IPS DF 4.7 (cell line): ENCODE measurements at regions not wholly inside any gene's neighbourhood (a gene's known extent, or its start where the extent isn't known, plus 50 kb on each side); places are given as distances from the start of the nearest gene placed in this dataset.
A peak's percentile ranks its signal among the peaks of the same experiment; 100 is the strongest.

Experiments used
- DNase-seq: peaks from one replicate; pipeline ENCODE4 v3.0.0-alpha.2; 2013; ENCODE audit warnings: low spot score; ENCODE audit errors: extremely low read depth

DNA sequence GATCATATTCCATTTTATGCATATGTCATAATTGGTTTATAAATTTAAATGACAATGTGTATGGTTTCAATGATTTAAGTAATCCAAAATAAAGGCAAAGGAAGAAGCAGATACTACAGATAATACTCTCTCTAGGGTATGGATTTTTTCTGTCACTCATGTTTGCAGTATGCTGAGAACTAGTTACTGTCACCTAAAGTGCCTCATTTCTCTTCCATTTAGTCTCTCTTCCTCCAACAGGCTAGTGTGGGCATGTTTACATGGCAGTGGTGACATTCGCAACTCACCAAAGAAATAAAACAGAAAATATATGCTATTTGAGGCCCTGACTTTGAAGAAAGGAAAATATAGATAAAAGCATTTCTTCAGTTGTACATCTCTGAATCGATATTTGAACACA is 1460.4 kb upstream of the ZEB2 start:
- DNase-seq, result no peak

DNA sequence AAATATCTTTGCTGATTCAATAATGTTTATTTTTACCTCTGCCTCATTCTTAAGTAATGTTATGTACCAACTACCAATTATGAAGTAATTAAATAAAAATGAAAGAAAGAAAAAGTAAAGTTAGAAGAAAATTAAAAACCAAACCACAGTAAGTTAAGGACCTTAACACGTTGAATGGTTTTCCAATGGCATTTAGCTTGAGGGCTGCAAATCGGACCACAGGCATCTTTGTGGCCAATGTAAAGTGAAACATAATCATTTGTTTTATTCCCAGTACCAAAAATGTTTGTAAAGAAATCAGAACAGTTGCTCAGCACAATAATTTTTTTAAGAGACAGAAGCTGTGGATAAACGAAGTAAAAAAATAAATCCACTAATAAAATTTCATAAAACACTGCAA is 1455.5 kb upstream of the ZEB2 start:
- DNase-seq, result no peak

DNA sequence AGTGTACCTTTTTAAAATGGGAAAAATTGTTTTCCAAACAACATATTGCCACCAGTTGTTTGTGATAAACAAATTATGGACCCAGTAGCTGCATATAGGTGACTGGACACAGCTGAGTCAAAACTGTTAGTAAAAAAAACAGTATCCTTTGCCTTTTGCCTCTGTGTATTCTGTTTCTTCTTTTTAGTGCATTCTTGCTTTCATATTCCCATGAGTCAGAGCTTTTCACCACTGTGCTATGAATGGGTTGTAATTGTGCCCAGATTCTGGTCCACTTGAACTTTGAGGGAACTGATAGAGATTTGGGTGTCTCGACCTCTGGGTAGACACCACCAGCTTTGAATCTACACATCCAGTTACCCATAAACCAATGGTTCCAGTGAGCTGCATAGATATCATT is 1441.9 kb upstream of the ZEB2 start:
- no peak for DNase-seq

DNA sequence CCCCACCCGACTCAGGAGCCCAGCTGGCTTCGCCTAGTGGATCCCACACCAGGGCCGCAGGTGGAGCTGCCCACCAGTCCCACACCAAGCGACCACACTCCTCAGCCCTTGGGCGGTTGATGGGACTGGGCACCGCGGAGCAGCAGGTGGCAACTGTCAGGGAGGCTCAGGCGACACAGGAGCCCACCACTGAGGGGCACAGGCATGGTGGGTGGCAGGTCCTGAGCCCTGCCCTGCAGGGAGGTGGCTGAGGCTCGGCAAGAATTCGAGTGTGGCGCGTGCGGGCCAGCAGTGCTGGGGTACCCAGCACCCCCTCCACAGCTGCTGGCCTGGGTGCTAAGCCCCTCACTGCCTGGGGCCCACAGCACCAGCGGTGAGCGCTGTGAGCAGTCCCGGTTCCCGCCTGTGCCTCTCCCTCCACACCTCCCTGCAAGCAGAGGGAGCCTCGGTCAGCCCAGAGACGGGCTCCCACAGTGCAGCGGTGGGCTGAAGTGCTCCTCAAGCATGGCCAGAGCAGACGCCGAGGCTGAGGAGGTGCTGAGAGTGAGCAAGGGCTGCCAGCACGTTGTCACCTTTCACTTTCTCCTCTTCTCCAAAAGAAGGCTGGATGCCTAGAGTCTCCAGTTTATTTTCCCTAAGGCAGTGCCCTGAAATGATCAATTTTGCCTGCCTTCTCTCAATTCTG is 1440.7 kb upstream of the ZEB2 start:
- DNase-seq, result no peak

- DNase-seq, result no peak
Observed at GRCh38 chr2:145958611-145959010, 1438.7 kb upstream of the ZEB2 start.

DNA sequence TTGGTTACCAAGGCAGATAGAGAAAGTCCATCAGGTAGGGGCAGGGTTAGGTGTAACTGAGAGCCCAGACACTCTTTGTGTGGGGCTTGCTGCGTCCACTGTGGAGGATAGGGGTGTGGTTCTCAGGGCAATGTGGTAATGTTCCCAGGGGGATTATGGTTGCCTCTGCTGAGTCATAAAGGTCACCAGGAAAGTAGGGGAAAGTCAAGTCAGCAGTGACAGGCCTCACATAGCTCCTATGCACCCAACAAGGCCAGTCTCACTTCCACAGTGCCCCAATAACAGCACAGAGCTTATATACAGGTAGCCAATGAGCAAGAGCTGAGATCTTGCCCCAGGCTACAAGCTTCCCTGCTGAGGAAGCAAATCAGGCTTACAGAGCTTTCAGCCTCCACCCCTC is 1438.0 kb upstream of the ZEB2 start:
- no peak for DNase-seq

DNA sequence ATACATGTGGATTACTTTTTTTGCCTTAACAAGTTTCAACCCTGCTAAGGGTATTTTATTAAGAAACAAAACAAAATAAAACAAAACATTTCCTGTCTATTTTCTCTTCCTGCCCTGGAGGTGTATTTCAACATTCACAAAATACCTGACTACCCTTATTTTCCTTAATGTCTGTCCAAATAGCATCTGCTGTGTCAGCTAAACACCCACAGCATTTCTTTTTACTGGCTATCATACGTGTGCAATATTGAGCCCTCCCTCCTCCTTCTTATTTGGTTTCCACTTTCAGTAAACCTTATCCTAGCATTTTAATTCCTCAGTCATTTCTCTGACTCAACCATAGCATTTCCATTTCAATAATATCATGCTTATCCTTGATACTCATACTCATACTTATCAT is 1420.0 kb upstream of the ZEB2 start:
- DNase-seq, result no peak

- DNase-seq, result no peak
Observed at GRCh38 chr2:145935016-145935415, 1415.1 kb upstream of the ZEB2 start.

- DNase-seq, result no peak
Observed at GRCh38 chr2:145931781-145932395, 1412.0 kb upstream of the ZEB2 start.

DNA sequence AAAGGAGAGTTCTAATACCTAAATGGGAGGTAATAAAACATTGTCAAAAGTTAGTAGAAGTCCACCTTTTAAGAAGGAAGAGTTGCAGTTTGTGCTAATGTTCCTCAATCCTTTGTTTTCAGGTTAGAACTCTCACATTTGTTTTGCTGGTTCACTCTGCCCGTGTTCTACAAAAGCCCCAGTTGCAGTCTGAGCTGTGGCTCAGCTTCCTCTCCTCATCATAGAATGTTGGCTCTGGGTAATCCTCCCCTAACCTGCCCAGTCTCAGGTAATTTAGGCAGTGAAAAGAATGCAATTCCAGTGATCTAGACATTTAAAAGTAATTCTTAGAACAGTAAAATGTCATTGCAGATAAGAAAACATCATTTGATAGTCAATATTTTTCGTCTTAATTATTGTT is 1410.4 kb upstream of the ZEB2 start:
- DNase-seq, result no peak

DNA sequence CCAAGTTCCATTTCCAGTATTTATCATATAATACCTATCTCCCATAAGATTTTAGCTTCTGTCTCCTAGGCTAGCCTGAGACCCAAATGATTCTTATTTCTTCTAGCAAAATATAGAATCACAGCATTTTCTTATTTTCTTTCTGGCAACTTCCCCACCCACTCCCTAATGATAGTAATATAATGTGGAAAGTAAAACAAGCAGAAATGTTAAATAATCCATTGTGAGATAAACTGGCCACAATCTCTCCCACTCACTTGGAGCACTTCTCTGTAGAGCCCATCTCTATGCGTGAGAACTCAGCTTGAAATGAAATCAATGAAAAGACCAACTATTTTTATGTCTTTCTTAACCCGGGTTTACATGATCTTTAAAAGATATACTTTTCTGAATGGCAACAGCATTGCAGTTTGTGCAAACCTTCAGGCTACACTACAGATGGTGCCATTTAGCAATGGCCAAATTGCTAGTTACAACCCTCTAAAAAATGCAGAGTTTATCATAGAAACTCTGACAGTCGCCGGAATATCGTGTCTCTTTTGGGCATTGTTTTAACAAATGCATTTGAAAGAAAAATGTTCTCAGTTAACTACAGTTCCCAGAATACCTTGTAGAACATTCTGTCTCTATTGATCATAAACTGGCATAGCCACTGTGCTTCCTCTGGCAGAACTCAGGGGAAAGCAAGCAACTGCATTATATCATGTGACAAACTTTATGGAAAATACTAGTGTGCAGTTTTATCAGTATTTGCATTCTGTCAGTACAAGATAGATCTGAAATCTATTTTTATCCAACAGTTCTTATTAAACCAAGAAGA is 1407.4 kb upstream of the ZEB2 start:
- no peak for DNase-seq

GRCh38 chr2:145925591-145925990 is 1405.7 kb upstream of the ZEB2 start:
- DNase-seq, result no peak

- no peak for DNase-seq
Observed at GRCh38 chr2:145919477-145919876, 1399.6 kb upstream of the ZEB2 start.

DNA sequence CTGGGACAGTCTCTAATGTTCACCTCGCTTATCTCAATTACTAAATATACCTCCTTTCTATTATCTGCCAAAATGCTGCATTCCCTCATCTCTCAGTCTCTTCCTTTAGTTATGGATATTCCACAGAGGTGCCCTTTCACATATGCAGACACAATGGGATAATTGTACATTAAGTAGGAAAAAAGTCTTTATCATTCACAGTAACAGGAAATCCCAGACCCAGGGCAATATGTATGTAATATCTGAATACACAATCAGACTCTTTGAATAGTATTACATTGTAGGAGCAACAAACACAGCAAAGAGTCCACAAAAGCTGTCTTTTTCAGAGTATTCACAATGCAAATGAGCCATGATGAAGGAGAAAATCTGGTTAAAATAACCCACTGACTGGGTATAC is 1399.0 kb upstream of the ZEB2 start:
- no peak for DNase-seq

DNA sequence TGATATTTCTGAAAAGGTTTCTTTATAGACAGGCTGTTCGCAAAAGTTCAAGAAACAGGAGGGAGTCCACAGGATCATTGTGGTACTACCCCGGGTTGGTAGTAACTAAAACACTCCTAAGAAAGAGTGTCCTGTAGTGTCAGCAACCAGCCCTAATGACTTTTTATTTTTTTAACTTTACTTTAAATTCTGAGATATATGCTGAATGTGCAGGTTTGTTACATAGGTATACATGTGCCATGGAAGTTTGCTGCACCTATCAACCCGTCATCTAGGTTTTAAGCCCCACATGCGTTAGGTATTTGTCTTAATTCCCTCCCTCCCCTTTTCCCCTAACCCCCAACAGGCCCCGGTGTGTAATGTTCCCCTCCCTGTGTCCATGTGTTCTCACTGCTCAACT is 1396.9 kb upstream of the ZEB2 start:
- no peak for DNase-seq

DNA sequence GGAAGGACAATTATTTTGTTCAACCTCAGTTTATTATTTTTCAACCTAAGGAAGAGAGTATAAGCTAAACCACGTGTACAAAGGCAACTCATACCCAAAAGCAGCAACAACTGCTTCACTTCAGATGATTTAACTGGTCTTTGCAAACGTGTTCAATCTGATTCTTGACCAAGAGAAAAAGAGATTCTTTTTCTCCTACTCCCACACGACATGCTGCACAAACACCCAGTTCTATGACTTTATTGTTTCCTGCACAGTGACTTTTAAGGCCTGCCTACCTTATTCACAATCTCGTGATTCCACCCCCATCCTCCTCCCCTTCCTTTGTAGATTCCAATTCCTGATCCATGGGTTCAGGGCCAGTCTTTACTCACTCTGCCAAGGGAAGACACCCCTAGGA is 1394.8 kb upstream of the ZEB2 start:
- no peak for DNase-seq

DNA sequence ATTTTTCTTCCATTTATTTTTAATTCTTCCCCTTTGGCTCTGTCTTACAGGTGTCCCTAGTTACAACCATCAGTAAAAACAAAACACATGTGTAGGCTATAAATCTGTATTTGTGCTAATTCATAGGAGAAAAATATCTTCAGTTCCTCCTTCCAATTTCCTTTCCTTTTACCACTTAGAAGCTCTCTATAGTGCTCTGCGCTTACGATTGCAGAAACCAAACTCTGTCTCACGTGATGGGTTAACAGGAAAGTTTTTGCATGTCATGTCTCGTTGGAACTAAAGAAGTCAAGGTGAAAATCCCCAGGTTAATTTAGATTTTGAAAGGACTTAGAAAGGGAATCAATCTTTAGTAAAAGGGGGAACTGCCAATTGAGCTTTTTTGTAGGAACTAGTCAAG is 1390.5 kb upstream of the ZEB2 start:
- DNase-seq, result no peak

- DNase-seq, result no peak
Observed at GRCh38 chr2:145909766-145910165, 1389.8 kb upstream of the ZEB2 start.

DNA sequence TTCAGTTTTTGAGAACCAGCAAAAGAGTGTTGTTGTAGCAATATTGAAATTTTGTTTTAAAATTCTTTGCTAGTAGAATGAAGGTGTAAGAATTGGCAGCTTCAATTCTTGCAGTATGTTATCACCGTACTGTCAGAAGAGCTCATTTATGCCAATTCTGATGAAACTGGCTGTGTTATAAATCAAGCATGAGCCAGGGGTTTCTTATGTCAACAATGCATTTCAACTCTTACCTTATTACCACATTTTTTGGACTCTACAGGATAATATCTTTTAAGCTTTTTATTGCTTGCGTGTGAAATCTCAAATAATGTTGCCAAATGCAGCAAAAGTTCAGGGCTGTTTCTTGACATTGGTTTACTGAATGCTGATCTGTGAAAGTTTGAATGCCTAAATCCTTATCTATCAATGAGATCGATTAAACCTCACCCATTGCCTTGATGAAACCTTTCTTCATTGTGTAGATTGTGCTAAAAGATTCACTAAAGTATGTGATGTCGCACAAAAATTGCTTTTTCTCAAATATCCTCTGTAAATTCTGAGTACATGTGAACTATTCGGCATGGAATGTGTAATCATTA is 1389.3 kb upstream of the ZEB2 start:
- no peak for DNase-seq

DNA sequence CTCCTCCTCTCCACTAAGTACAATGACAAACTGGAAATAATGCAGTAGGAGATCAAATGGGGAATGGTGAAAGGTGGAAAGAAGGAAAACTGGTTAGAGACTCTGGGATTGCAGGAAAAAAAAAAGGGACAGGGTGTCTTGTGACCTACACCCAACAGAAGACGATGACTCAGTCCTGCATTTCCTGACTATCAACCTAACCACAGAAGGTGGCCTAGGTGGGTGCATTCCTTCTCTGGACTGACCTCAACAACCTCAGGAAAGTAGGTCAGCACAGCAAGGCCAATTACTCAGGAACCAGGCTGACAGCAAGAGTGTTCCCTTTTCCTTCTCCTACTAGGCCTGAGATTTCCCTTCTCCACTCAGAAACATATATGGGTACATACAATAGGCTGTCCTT is 1386.4 kb upstream of the ZEB2 start:
- DNase-seq, result peak; percentile 51

DNA sequence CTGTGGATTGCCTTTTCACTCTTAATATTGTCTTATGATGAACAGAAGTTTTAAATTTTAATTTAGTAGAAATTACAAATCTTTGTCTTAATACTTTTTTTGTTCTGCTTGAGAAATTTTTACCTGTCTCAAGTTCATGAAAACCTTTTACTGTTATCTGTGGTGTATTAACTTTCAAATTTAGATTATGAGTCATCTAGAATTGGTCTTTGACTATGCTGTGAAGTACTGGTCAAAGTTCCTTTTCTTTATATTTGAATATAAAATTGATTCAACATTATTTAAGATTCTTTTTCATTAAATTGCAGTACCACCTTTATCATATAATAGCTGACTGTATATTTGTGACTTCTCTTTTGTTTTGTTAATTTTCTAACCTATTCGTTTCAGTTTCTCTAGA is 1385.5 kb upstream of the ZEB2 start:
- DNase-seq, result no peak

- no peak for DNase-seq
Observed at GRCh38 chr2:145897151-145897550, 1377.2 kb upstream of the ZEB2 start.
